WTC11 (cell line): ENCODE measurements at regions not wholly inside any gene's neighbourhood (a gene's known extent, or its start where the extent isn't known, plus 50 kb on each side); places are given as distances from the start of the nearest gene placed in this dataset.

Experiments used
- ATAC-seq: fragments of 200-7000 bp; cut with Tn5 transposase; 2 replicates; pipeline ENCODE4 v1.10.0; 2021; ENCODE audit warnings: mild to moderate bottlenecking, moderate library complexity
- CTCF ChIA-PET: fragments of 300-600 bp; sonication (Branson Sonifier 250); formaldehyde crosslinking; loops from one replicate; lab custom pipeline; 2021; ENCODE audit warnings: antibody characterized with exemption; lab: Charles Lee
- POLR2A ChIA-PET: fragments of 350-600 bp; sonication (Branson Sonifier 250); formaldehyde crosslinking; loops from one replicate; lab custom pipeline; 2021; ENCODE audit warnings: antibody characterized with exemption; lab: Charles Lee
- DNase-seq: peaks from one replicate; pipeline ENCODE4 v3.0.0; 2021; ENCODE audit warnings: low spot score
- H3K27ac Mint-ChIP-seq: 2 replicates; pipeline ENCODE4 v1.8.0; 2021; ENCODE audit warnings: mixed read lengths
- H3K27me3 Mint-ChIP-seq: 2 replicates; pipeline ENCODE4 v1.8.0; 2021; ENCODE audit warnings: low read depth, mild to moderate bottlenecking, moderate library complexity, mixed read lengths
- H3K36me3 Mint-ChIP-seq: 2 replicates; pipeline ENCODE4 v1.8.0; 2021; ENCODE audit warnings: mixed read lengths
- H3K4me1 Mint-ChIP-seq: 2 replicates; pipeline ENCODE4 v1.8.0; 2022; ENCODE audit warnings: mixed read lengths
- H3K4me3 Mint-ChIP-seq: 2 replicates; pipeline ENCODE4 v1.8.0; 2021; ENCODE audit warnings: mild to moderate bottlenecking, moderate library complexity, mixed read lengths
- H3K9me3 Mint-ChIP-seq: 2 replicates; pipeline ENCODE4 v1.8.0; 2021; ENCODE audit warnings: mixed read lengths
- AR ChIP-seq: fragments of 250-450 bp; sonication (Bioruptor Pico); IDR thresholded peaks from 2 replicates; pipeline ENCODE4 v1.9.0; 2021; ENCODE audit warnings: mild to moderate bottlenecking
- ATF1 ChIP-seq: sonication (generic); formaldehyde crosslinking; IDR thresholded peaks from 2 replicates; pipeline ENCODE4 v1.8.1; 2023; ENCODE audit warnings: mild to moderate bottlenecking, moderate library complexity, missing genetic modification reagents
- CREM ChIP-seq: sonication (generic); formaldehyde crosslinking; IDR thresholded peaks from 2 replicates; pipeline ENCODE4 v1.8.1; 2022; ENCODE audit warnings: mild to moderate bottlenecking, missing genetic modification reagents, moderate library complexity
- FOXP1 ChIP-seq: sonication (generic); formaldehyde crosslinking; IDR thresholded peaks from 2 replicates; pipeline ENCODE4 v1.8.0; 2022; ENCODE audit warnings: missing genetic modification reagents, mild to moderate bottlenecking, moderate library complexity, borderline replicate concordance
- IRF1 ChIP-seq: sonication (generic); formaldehyde crosslinking; IDR thresholded peaks from 2 replicates; pipeline ENCODE4 v1.8.0; 2023; ENCODE audit warnings: missing genetic modification reagents
- KAT7 ChIP-seq: sonication (generic); formaldehyde crosslinking; IDR thresholded peaks from 2 replicates; pipeline ENCODE4 v1.8.1; 2023; ENCODE audit warnings: missing genetic modification reagents, mild to moderate bottlenecking, borderline replicate concordance
- NR2C2 ChIP-seq: sonication (generic); formaldehyde crosslinking; IDR thresholded peaks from 2 replicates; pipeline ENCODE4 v1.8.0; 2022; ENCODE audit warnings: mild to moderate bottlenecking, missing genetic modification reagents
- NR3C1 ChIP-seq: sonication (generic); formaldehyde crosslinking; conservative IDR thresholded peaks from 2 replicates; pipeline ENCODE4 v1.8.1; 2023; ENCODE audit warnings: low read depth, mild to moderate bottlenecking, missing genetic modification reagents
- OVOL2 ChIP-seq: fragments of 250-450 bp; sonication (Bioruptor Pico); IDR thresholded peaks from 2 replicates; pipeline ENCODE4 v1.9.0; 2021; ENCODE audit warnings: mild to moderate bottlenecking, borderline replicate concordance
- PRRX2 ChIP-seq: fragments of 250-450 bp; sonication (Bioruptor Pico); IDR thresholded peaks from 2 replicates; pipeline ENCODE4 v1.8.0; 2021; ENCODE audit warnings: mild to moderate bottlenecking
- SMAD3 ChIP-seq: sonication (generic); formaldehyde crosslinking; IDR thresholded peaks from 2 replicates; pipeline ENCODE4 v1.8.0; 2022; ENCODE audit warnings: missing genetic modification reagents, mild to moderate bottlenecking, borderline replicate concordance
- SOX15 ChIP-seq: fragments of 250-450 bp; sonication (Bioruptor Pico); IDR thresholded peaks from 2 replicates; pipeline ENCODE4 v1.9.0; 2021; ENCODE audit warnings: mild to moderate bottlenecking
- USF2 ChIP-seq: sonication (generic); formaldehyde crosslinking; IDR thresholded peaks from 2 replicates; pipeline ENCODE4 v1.8.1; 2023; ENCODE audit warnings: mild to moderate bottlenecking, missing genetic modification reagents, moderate library complexity
- ZNF219 ChIP-seq: sonication (generic); formaldehyde crosslinking; IDR thresholded peaks from 2 replicates; pipeline ENCODE4 v1.8.0; 2023; ENCODE audit warnings: missing genetic modification reagents, mild to moderate bottlenecking, borderline replicate concordance
- ZNF232 ChIP-seq: sonication (generic); formaldehyde crosslinking; IDR thresholded peaks from 2 replicates; pipeline ENCODE4 v1.8.0; 2022; ENCODE audit warnings: mild to moderate bottlenecking, missing genetic modification reagents
- ZNF396 ChIP-seq: fragments of 250-450 bp; sonication (Bioruptor Pico); IDR thresholded peaks from 2 replicates; pipeline ENCODE4 v1.8.0; 2021; ENCODE audit warnings: mild to moderate bottlenecking, moderate library complexity, borderline replicate concordance
- ZSCAN18 ChIP-seq: fragments of 250-450 bp; sonication (Bioruptor Pico); IDR thresholded peaks from 2 replicates; pipeline ENCODE4 v2.1.2; 2022; ENCODE audit warnings: mild to moderate bottlenecking, moderate library complexity

GRCh38 chrX:147710301-147710700 is 201.4 kb upstream of the FMR1 start:
- H3K4me1 Mint-ChIP-seq: no peaks in the 10 kb centered on the region
- ATAC-seq: no peak
- H3K36me3 Mint-ChIP-seq: peaks cover 14% of the 10 kb centered on the region
- TF ChIP-seq ZNF219 (CRISPR knock-in tag): no peak
- no peak for TF ChIP-seq ZNF396 (CRISPR knock-in tag)
- no peak for TF ChIP-seq OVOL2 (CRISPR knock-in tag)
- TF ChIP-seq SMAD3: no peak
- no peak for TF ChIP-seq PRRX2 (CRISPR knock-in tag)
- TF ChIP-seq NR3C1 (CRISPR knock-in tag): no peak
- no peak for TF ChIP-seq ATF1 (CRISPR knock-in tag)
- TF ChIP-seq USF2: no peak
- TF ChIP-seq IRF1 (CRISPR knock-in tag): no peak
- POLR2A ChIA-PET: no interaction called here
- no peak for DNase-seq
- peaks cover 5% of the 10 kb centered on the region for H3K27me3 Mint-ChIP-seq
- CTCF ChIA-PET: no interaction called here
- H3K9me3 Mint-ChIP-seq: peaks cover 65% of the 10 kb centered on the region
- no peak overlapping the region for H3K4me3 Mint-ChIP-seq
- no peak overlapping the region for H3K27ac Mint-ChIP-seq

GRCh38 chrX:147733369-147733768 is 178.3 kb upstream of the FMR1 start:
- Mint-ChIP-seq H3K27me3 (peaks cover 2% of the 10 kb centered on the region; the same call in 1 of the 2 replicates), H3K4me3 (no peak overlapping the region), H3K27ac (no peak overlapping the region), H3K36me3 (peaks cover 44% of the 10 kb centered on the region), H3K9me3 (peaks cover 62% of the 10 kb centered on the region), H3K4me1 (no peaks in the 10 kb centered on the region)
- ChIA-PET POLR2A (no interaction called here), CTCF (no interaction called here)
- no peak for DNase-seq
- no peak for ATAC-seq
- TF ChIP-seq KAT7 (CRISPR knock-in tag) (no peak), CREM (CRISPR knock-in tag) (no peak), SOX15 (CRISPR knock-in tag) (no peak)

- Mint-ChIP-seq H3K27me3 (peaks cover 2% of the 10 kb centered on the region), H3K9me3 (peaks cover 62% of the 10 kb centered on the region), H3K4me1 (no peaks in the 10 kb centered on the region), H3K27ac (no peak overlapping the region), H3K4me3 (no peak overlapping the region), H3K36me3 (peaks cover 49% of the 10 kb centered on the region)
- ATAC-seq: no peak
- CTCF ChIA-PET: no interaction called here
- no peak for DNase-seq
- no peak for TF ChIP-seq ZSCAN18
- no peak for TF ChIP-seq AR (CRISPR knock-in tag)
- TF ChIP-seq FOXP1 (CRISPR knock-in tag): no peak
- TF ChIP-seq NR2C2 (CRISPR knock-in tag): no peak
- TF ChIP-seq ZNF232: no peak
- POLR2A ChIA-PET: no interaction called here
Measured at GRCh38 chrX:147735364-147735763, 176.4 kb upstream of the FMR1 start.
